GM23248 (cell line): ENCODE measurements at regions not wholly inside any gene's neighbourhood (a gene's known extent, or its start where the extent isn't known, plus 50 kb on each side); places are given as distances from the start of the nearest gene placed in this dataset.

ENCODE experiments used
- DNase-seq: peaks from one replicate; pipeline ENCODE4 v3.0.0-alpha.2; 2015
- H2AFZ ChIP-seq: fragments of 200-600 bp; sonication (generic); 2 replicates; pipeline ENCODE4 v1.6.1; 2016; ENCODE audit warnings: antibody characterized with exemption
- H3F3A ChIP-seq: fragments of 200-600 bp; sonication (generic); 2 replicates; pipeline ENCODE4 v1.6.1; 2016; ENCODE audit warnings: mild to moderate bottlenecking, antibody characterized with exemption, mixed run types; ENCODE audit not compliant: insufficient read depth
- H3K27ac ChIP-seq: fragments of 200-600 bp; sonication (generic); 2 replicates; pipeline ENCODE4 v1.5.1; 2016; ENCODE audit warnings: mild to moderate bottlenecking
- H3K27me3 ChIP-seq: fragments of 200-600 bp; sonication (generic); replicated peaks from 2 replicates; pipeline ENCODE4 v1.6.1; 2016; ENCODE audit warnings: mild to moderate bottlenecking; ENCODE audit not compliant: insufficient read depth
- H3K36me3 ChIP-seq: fragments of 200-600 bp; sonication (generic); 2 replicates; pipeline ENCODE4 v1.6.1; 2016; ENCODE audit warnings: low read depth, mild to moderate bottlenecking
- H3K4me1 ChIP-seq: fragments of 200-600 bp; sonication (generic); 2 replicates; pipeline ENCODE4 v1.6.1; 2016; ENCODE audit warnings: mild to moderate bottlenecking; ENCODE audit not compliant: insufficient read depth
- H3K4me2 ChIP-seq: fragments of 200-600 bp; sonication (generic); one replicate; pipeline ENCODE4 v1.6.1; 2016; ENCODE audit warnings: mild to moderate bottlenecking; ENCODE audit not compliant: unreplicated experiment
- H3K4me3 ChIP-seq: fragments of 200-600 bp; sonication (generic); 2 replicates; pipeline ENCODE4 v1.5.1; 2016; ENCODE audit warnings: mild to moderate bottlenecking
- H3K79me2 ChIP-seq: fragments of 200-600 bp; sonication (generic); 2 replicates; pipeline ENCODE4 v1.6.1; 2016; ENCODE audit warnings: mild to moderate bottlenecking; ENCODE audit not compliant: insufficient read depth
- H3K9ac ChIP-seq: fragments of 200-600 bp; sonication (generic); 2 replicates; pipeline ENCODE4 v1.6.1; 2016; ENCODE audit warnings: mild to moderate bottlenecking
- H3K9me2 ChIP-seq: fragments of 200-600 bp; sonication (generic); 2 replicates; pipeline ENCODE4 v1.6.1; 2016; ENCODE audit warnings: mixed run types, mild to moderate bottlenecking, moderate library complexity; ENCODE audit not compliant: insufficient read depth
- H3K9me3 ChIP-seq: fragments of 200-600 bp; sonication (generic); one replicate; pipeline ENCODE4 v1.6.1; 2017; ENCODE audit warnings: low read depth
- H4K20me1 ChIP-seq: fragments of 200-600 bp; sonication (generic); 2 replicates; pipeline ENCODE4 v1.6.0; 2016; ENCODE audit not compliant: insufficient read depth
- EZH2 ChIP-seq: fragments of 200-600 bp; sonication (generic); IDR thresholded peaks from 2 replicates; pipeline ENCODE4 v1.6.1; 2018; ENCODE audit warnings: antibody characterized with exemption, mild to moderate bottlenecking; ENCODE audit not compliant: insufficient read depth, poor library complexity, severe bottlenecking
- EZH2phosphoT487 ChIP-seq: fragments of 200-600 bp; sonication (generic); IDR thresholded peaks from 2 replicates; pipeline ENCODE4 v1.6.1; 2018; ENCODE audit warnings: antibody characterized with exemption, moderate library complexity, mild to moderate bottlenecking, low read depth; ENCODE audit not compliant: insufficient read depth
- WGBS, 2 experiments: methylation state at CpG; one replicate each; pipeline ENCODE4 v1.1.6; 2015 to 2017; ENCODE audit warnings: low lambda C conversion rate in 2 of 2, low coverage in 1 of 2; ENCODE audit errors: missing lambda C conversion rate in 2 of 2; 5-methylcytosine and 5-hydroxymethylcytosine counted together
- in situ Hi-C: fragments of 300-500 bp; cut with MboI; formaldehyde crosslinking; loops from 2 replicates; pipeline ENCODE4 v1.15.0; 2020

GRCh38 chr13:62040806-62041205 is 625.2 kb upstream of the PCDH20 start:
- Histone ChIP-seq H3K27me3 (no peaks in the 10 kb centered on the region), H3K79me2 (no peaks in the 10 kb centered on the region), H3K9me3 (no peaks in the 10 kb centered on the region), H4K20me1 (no peaks in the 10 kb centered on the region), H3K27ac (no peak overlapping the region), H3K36me3 (no peaks in the 10 kb centered on the region), H3K9ac (no peak overlapping the region), H3K4me1 (no peaks in the 10 kb centered on the region), H3F3A (no peaks in the 10 kb centered on the region), H3K4me2 (no peak overlapping the region), H3K4me3 (no peak overlapping the region), H3K9me2 (no peaks in the 10 kb centered on the region), H2AFZ (no peak overlapping the region)
- WGBS, 2 experiments, result 20 to 22% methylated on average over 2 of the region's 2 CpGs
- DNase-seq, result no peak
- TF ChIP-seq EZH2, result no peak
- no peak for TF ChIP-seq EZH2phosphoT487
- in situ Hi-C loops, result no loop called here

- no peaks in the 10 kb centered on the region for H3K9me2 ChIP-seq
- H3K9me3 ChIP-seq, result no peaks in the 10 kb centered on the region
- no peaks in the 10 kb centered on the region for H3K36me3 ChIP-seq
- H2AFZ ChIP-seq, result no peak overlapping the region
- no peaks in the 10 kb centered on the region for H3F3A ChIP-seq
- no peaks in the 10 kb centered on the region for H3K4me1 ChIP-seq
- no peaks in the 10 kb centered on the region for H3K79me2 ChIP-seq
- 25 to 28% methylated on average over 3 of the region's 3 CpGs for WGBS, 2 experiments
- H3K27me3 ChIP-seq, result no peaks in the 10 kb centered on the region
- H4K20me1 ChIP-seq, result no peaks in the 10 kb centered on the region
- H3K4me3 ChIP-seq, result no peak overlapping the region
- H3K4me2 ChIP-seq, result no peak overlapping the region
- in situ Hi-C loops, result no loop called here
- no peak overlapping the region for H3K9ac ChIP-seq
- TF ChIP-seq EZH2 (no peak), EZH2phosphoT487 (no peak)
- no peak overlapping the region for H3K27ac ChIP-seq
- DNase-seq, result no peak
These were observed 624.4 kb upstream of the PCDH20 start for GRCh38 chr13:62040078-62040477.

DNA sequence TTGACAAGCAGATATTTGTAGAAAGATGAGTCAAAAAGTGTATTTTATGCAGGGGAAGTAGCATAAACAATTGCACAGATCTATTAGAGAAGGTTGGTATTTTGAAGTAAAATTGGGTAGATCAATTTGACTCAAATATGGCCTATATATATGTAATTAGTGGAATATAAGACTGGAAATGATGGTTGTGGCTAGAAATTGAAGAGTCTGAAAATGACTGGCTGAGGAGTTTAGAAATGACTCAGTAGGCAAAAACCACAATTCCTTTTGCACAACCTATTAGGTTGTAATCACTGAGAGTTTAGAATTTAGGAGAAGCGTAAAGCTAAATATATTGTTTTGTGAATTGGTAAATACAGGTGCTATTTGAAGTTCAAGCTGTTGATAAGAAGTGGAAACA is 622.6 kb upstream of the PCDH20 start:
- Histone ChIP-seq H3K79me2 (no peaks in the 10 kb centered on the region), H3K4me1 (no peaks in the 10 kb centered on the region), H3K27ac (no peak overlapping the region), H3K36me3 (no peaks in the 10 kb centered on the region), H3F3A (no peaks in the 10 kb centered on the region), H3K9ac (no peak overlapping the region), H3K4me2 (no peak overlapping the region), H3K4me3 (no peak overlapping the region), H2AFZ (no peak overlapping the region), H3K9me3 (no peaks in the 10 kb centered on the region), H3K9me2 (no peaks in the 10 kb centered on the region), H4K20me1 (no peaks in the 10 kb centered on the region), H3K27me3 (no peaks in the 10 kb centered on the region)
- 26 to 42% methylated on average over 1 of the region's 1 CpG for WGBS, 2 experiments
- DNase-seq, result no peak
- in situ Hi-C loops, result no loop called here
- TF ChIP-seq EZH2phosphoT487 (no peak), EZH2 (no peak)

- no peaks in the 10 kb centered on the region for H4K20me1 ChIP-seq
- H3K9ac ChIP-seq, result no peak overlapping the region
- no peaks in the 10 kb centered on the region for H3K4me1 ChIP-seq
- H2AFZ ChIP-seq, result no peak overlapping the region
- no peak overlapping the region for H3K4me3 ChIP-seq
- H3K9me3 ChIP-seq, result no peaks in the 10 kb centered on the region
- H3K36me3 ChIP-seq, result no peaks in the 10 kb centered on the region
- no peaks in the 10 kb centered on the region for H3K27me3 ChIP-seq
- no peak overlapping the region for H3K27ac ChIP-seq
- DNase-seq, result no peak
- no peaks in the 10 kb centered on the region for H3F3A ChIP-seq
- 13 to 15% methylated on average over 2 of the region's 2 CpGs for WGBS, 2 experiments
- H3K9me2 ChIP-seq, result no peaks in the 10 kb centered on the region
- in situ Hi-C loops, result no loop called here
- no peak overlapping the region for H3K4me2 ChIP-seq
- H3K79me2 ChIP-seq, result no peaks in the 10 kb centered on the region
- TF ChIP-seq EZH2phosphoT487 (no peak), EZH2 (no peak)
These were observed 620.3 kb upstream of the PCDH20 start for GRCh38 chr13:62035981-62036380.

GRCh38 chr13:62033934-62034333 is 618.3 kb upstream of the PCDH20 start:
- H3K9me3 ChIP-seq, result no peaks in the 10 kb centered on the region
- H3F3A ChIP-seq, result no peaks in the 10 kb centered on the region
- H3K36me3 ChIP-seq, result no peaks in the 10 kb centered on the region
- 4 to 10% methylated on average over 4 of the region's 4 CpGs for WGBS, 2 experiments
- no peak for DNase-seq
- H3K27me3 ChIP-seq, result no peaks in the 10 kb centered on the region
- TF ChIP-seq EZH2 (no peak), EZH2phosphoT487 (no peak)
- no peaks in the 10 kb centered on the region for H3K79me2 ChIP-seq
- no peaks in the 10 kb centered on the region for H3K4me1 ChIP-seq
- no peak overlapping the region for H3K4me2 ChIP-seq
- no peak overlapping the region for H3K9ac ChIP-seq
- no peaks in the 10 kb centered on the region for H3K9me2 ChIP-seq
- H3K27ac ChIP-seq, result no peak overlapping the region
- no peak overlapping the region for H3K4me3 ChIP-seq
- H2AFZ ChIP-seq, result no peak overlapping the region
- H4K20me1 ChIP-seq, result no peaks in the 10 kb centered on the region
- in situ Hi-C loops, result no loop called here
